GM12878 (cell line): ENCODE measurements at regions not wholly inside any gene's neighbourhood (a gene's known extent, or its start where the extent isn't known, plus 50 kb on each side); places are given as distances from the start of the nearest gene placed in this dataset.

Experiments used
- ATAC-seq: fragments of 200-7000 bp; cut with Tn5 transposase; 3 replicates; pipeline ENCODE4 v1.9.1; 2020; ENCODE audit warnings: mild to moderate bottlenecking, moderate library complexity
- BruUV-seq: library from RNA; stranded (reverse); fragments of 400-500 nt; replicated peaks from 2 replicates; lab custom pipeline; 2021; lab: Mats Ljungman, UMichigan
- CTCF ChIA-PET: fragments of 300-600 bp; sonication (Branson Sonifier 250); formaldehyde crosslinking; extraction: SDS; loops from one replicate; lab custom pipeline; 2021; ENCODE audit warnings: inconsistent platforms; lab: Yijun Ruan, JAX
- POLR2A ChIA-PET: fragments of 350-600 bp; formaldehyde crosslinking; extraction: SDS; loops from one replicate; lab custom pipeline; 2021; ENCODE audit warnings: inconsistent platforms; lab: Charles Lee
- RAD21 ChIA-PET: fragments of 300-600 bp; sonication (Branson Sonifier 250); formaldehyde crosslinking; loops from one replicate; lab custom pipeline; 2023; ENCODE audit warnings: antibody characterized with exemption; ENCODE audit not compliant: unreplicated experiment; lab: Charles Lee
- SMC1A ChIA-PET: fragments of 300-600 bp; sonication (Branson Sonifier 250); formaldehyde crosslinking; loops from one replicate; lab custom pipeline; 2023; ENCODE audit not compliant: unreplicated experiment, uncharacterized antibody; lab: Charles Lee
- DNase-seq: peaks from one replicate; pipeline ENCODE4 v3.0.0-alpha.2; 2011; ENCODE audit warnings: low read depth, low spot score
- FAIRE-seq: peaks from 3 replicates; lab custom pipeline; 2011; peaks lifted over from hg19 to GRCh38; lab: Jason Lieb, UNC
- H2AFZ ChIP-seq: 2 replicates; pipeline ENCODE4 v1.6.0; 2011; ENCODE audit warnings: low read depth, low read length, control low read depth; ENCODE audit not compliant: control insufficient read depth
- H3K27ac ChIP-seq: 2 replicates; pipeline ENCODE4 v1.5.1; 2011; ENCODE audit warnings: control low read depth; ENCODE audit not compliant: control insufficient read depth, insufficient read depth
- H3K27me3 ChIP-seq, 2 experiments: replicated peaks in 1 of 2; 2 replicates each; pipeline versions ENCODE4 v1.6.0 to v1.6.1; 2011; ENCODE audit warnings: low read length in 1 of 2; ENCODE audit not compliant: control insufficient read depth in 2 of 2, insufficient read depth in 2 of 2
- H3K36me3 ChIP-seq, 2 experiments: 2 replicates each; pipeline ENCODE4 v1.5.1; 2011; ENCODE audit warnings: low read length in 1 of 2; ENCODE audit not compliant: control insufficient read depth in 2 of 2, insufficient read depth in 2 of 2
- H3K4me1 ChIP-seq: 2 replicates; pipeline ENCODE4 v1.6.1; 2011; ENCODE audit warnings: mild to moderate bottlenecking, low read length, moderate library complexity, mixed read lengths; ENCODE audit not compliant: control insufficient read depth, insufficient read depth
- H3K4me2 ChIP-seq: 2 replicates; pipeline ENCODE4 v1.6.0; 2011; ENCODE audit warnings: control low read depth; ENCODE audit not compliant: control insufficient read depth, insufficient read depth
- H3K4me3 ChIP-seq: fragments of 200-600 bp; sonication (generic); 2 replicates; pipeline ENCODE4 v1.5.1; 2016
- H3K79me2 ChIP-seq: 2 replicates; pipeline ENCODE4 v1.6.0; 2011; ENCODE audit warnings: low read length; ENCODE audit not compliant: control insufficient read depth, insufficient read depth
- H3K9ac ChIP-seq: 2 replicates; pipeline ENCODE4 v1.8.0; 2011; ENCODE audit warnings: low read length, control low read depth, mixed read lengths; ENCODE audit not compliant: control insufficient read depth, insufficient read depth
- H3K9me3 ChIP-seq: replicated peaks from 3 replicates; pipeline ENCODE4 v1.5.1; 2011; ENCODE audit warnings: mild to moderate bottlenecking, low read length; ENCODE audit not compliant: control insufficient read depth, insufficient read depth
- H4K20me1 ChIP-seq: 2 replicates; pipeline ENCODE4 v1.6.0; 2011; ENCODE audit not compliant: control insufficient read depth, insufficient read depth
- FOS ChIP-seq: IDR thresholded peaks from 3 replicates; pipeline ENCODE4 v1.6.1; 2011; ENCODE audit warnings: borderline replicate concordance; ENCODE audit not compliant: insufficient read length; ENCODE audit errors: extremely low read depth
- IRF4 ChIP-seq: IDR thresholded peaks from 2 replicates; pipeline ENCODE4 v1.6.1; 2011; ENCODE audit warnings: low read depth, low read length
- KDM1A ChIP-seq: fragments of 200-600 bp; sonication (generic); IDR thresholded peaks from 2 replicates; pipeline ENCODE4 v1.6.1; 2016; ENCODE audit warnings: borderline replicate concordance
- NBN ChIP-seq: fragments of 450-650 bp; IDR thresholded peaks from 2 replicates; pipeline ENCODE4 v1.6.1; 2016
- NR2C2 ChIP-seq: IDR thresholded peaks from 2 replicates; pipeline ENCODE4 v1.6.1; 2011; ENCODE audit warnings: borderline replicate concordance, low read depth; ENCODE audit not compliant: control insufficient read depth, insufficient read length
- RAD21 ChIP-seq: IDR thresholded peaks from 2 replicates; pipeline ENCODE4 v1.6.1; 2011; ENCODE audit warnings: mild to moderate bottlenecking, low read depth, low read length, moderate library complexity; ENCODE audit not compliant: insufficient read depth
- WGBS: methylation state at CpG from one replicate; pipeline ENCODE4 v1.1.6; 2016; ENCODE audit warnings: low lambda C conversion rate; ENCODE audit not compliant: insufficient replicate concordance, insufficient coverage; ENCODE audit errors: missing lambda C conversion rate; 5-methylcytosine and 5-hydroxymethylcytosine counted together
- in situ Hi-C: fragments of 300-500 bp; cut with MboI; formaldehyde crosslinking; loops from 9 replicates; pipeline ENCODE4 v1.14.3; 2018; ENCODE audit warnings: mixed read lengths
- intact Hi-C: fragments of 100-400 bp; cut with micrococcal nuclease; formaldehyde crosslinking; loops from one replicate; pipeline ENCODE4 v1.14.2; 2022; ENCODE audit not compliant: unreplicated experiment
- TF ChIP-seq, protein P1 (sequence below): fragments of 450-650 bp; IDR thresholded peaks from 2 replicates; pipeline ENCODE4 v1.6.1; 2014; ENCODE audit warnings: mild to moderate bottlenecking
- TF ChIP-seq, protein P2 (sequence below), 3 experiments: IDR thresholded peaks in 2 of 3; conservative IDR thresholded peaks in 1 of 3; 2 replicates each; pipeline ENCODE4 v1.5.1; 2011; ENCODE audit warnings: low read depth in 3 of 3, low read length in 3 of 3, mild to moderate bottlenecking in 3 of 3, control low read depth in 2 of 3, moderate library complexity in 2 of 3, inconsistent platforms in 1 of 3, mixed read lengths in 1 of 3; ENCODE audit not compliant: control insufficient read depth in 2 of 3, insufficient read depth in 1 of 3; ENCODE audit errors: extremely low read depth in 1 of 3
- TF ChIP-seq, protein P3 (sequence below): IDR thresholded peaks from 2 replicates; pipeline ENCODE4 v1.6.1; 2012; ENCODE audit warnings: mild to moderate bottlenecking, low read depth, low read length
- TF ChIP-seq, protein P4 (sequence below): IDR thresholded peaks from 2 replicates; pipeline ENCODE4 v1.6.1; 2012; ENCODE audit warnings: low read depth, low read length, improper control_type of control experiment
- TF ChIP-seq, protein P5 (sequence below): IDR thresholded peaks from 2 replicates; pipeline ENCODE4 v1.6.1; 2012; ENCODE audit warnings: low read depth, low read length, improper control_type of control experiment
- TF ChIP-seq, protein P6 (sequence below): fragments of 450-650 bp; IDR thresholded peaks from 2 replicates; pipeline ENCODE4 v1.6.1; 2016; ENCODE audit warnings: mild to moderate bottlenecking, moderate library complexity, borderline replicate concordance

DNA sequence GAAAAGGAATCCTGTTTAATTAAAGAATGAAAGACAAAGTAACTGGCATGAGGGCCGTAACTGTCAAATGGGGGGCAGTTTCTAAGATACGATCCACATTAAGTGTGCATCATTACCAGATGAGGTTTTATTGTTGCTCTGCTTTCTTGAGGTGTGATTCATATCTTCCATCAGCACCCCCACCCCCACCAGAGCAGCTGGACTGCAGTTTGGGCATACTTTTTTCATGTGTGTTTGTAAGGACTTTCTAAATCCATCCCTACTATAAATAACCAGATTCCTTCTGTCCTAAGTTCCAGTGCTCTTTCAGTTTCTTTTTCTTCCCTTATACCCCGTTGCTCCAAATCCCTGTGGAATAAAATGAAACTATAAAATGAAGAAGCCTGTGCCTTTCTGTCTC lies 142.1 kb downstream of the CDCA7 start:
- Histone ChIP-seq H3K9me3 (no peaks in the 10 kb centered on the region), H3K4me3 (no peak overlapping the region), H3K4me2 (no peak overlapping the region), H2AFZ (no peak overlapping the region), H3K27ac (no peak overlapping the region), H3K4me1 (no peaks in the 10 kb centered on the region), H3K9ac (no peak overlapping the region), H3K36me3 (no peaks in the 10 kb centered on the region), H3K79me2 (no peaks in the 10 kb centered on the region), H3K27me3 (peaks cover 0 to 2% of the 10 kb centered on the region in 2 experiments; a peak in 1 of 4 replicates), H4K20me1 (no peaks in the 10 kb centered on the region)
- no peak for DNase-seq
- CTCF ChIA-PET = interaction anchor here (0.7 kb wide), 1 partner anchor 261 kb away, joined by 4 read pairs; no protein-coding TSS in a partner anchor
- POLR2A ChIA-PET = no interaction called here
- TF ChIP-seq NR2C2 = no peak
- TF ChIP-seq, protein P1, sequence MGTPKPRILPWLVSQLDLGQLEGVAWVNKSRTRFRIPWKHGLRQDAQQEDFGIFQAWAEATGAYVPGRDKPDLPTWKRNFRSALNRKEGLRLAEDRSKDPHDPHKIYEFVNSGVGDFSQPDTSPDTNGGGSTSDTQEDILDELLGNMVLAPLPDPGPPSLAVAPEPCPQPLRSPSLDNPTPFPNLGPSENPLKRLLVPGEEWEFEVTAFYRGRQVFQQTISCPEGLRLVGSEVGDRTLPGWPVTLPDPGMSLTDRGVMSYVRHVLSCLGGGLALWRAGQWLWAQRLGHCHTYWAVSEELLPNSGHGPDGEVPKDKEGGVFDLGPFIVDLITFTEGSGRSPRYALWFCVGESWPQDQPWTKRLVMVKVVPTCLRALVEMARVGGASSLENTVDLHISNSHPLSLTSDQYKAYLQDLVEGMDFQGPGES = no peak
- TF ChIP-seq, protein P2, sequence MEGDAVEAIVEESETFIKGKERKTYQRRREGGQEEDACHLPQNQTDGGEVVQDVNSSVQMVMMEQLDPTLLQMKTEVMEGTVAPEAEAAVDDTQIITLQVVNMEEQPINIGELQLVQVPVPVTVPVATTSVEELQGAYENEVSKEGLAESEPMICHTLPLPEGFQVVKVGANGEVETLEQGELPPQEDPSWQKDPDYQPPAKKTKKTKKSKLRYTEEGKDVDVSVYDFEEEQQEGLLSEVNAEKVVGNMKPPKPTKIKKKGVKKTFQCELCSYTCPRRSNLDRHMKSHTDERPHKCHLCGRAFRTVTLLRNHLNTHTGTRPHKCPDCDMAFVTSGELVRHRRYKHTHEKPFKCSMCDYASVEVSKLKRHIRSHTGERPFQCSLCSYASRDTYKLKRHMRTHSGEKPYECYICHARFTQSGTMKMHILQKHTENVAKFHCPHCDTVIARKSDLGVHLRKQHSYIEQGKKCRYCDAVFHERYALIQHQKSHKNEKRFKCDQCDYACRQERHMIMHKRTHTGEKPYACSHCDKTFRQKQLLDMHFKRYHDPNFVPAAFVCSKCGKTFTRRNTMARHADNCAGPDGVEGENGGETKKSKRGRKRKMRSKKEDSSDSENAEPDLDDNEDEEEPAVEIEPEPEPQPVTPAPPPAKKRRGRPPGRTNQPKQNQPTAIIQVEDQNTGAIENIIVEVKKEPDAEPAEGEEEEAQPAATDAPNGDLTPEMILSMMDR (IDR thresholded peaks at IDR 0.05 in 2 of 3, conservative IDR thresholded peaks at IDR 0.05 in 1 of 3; ENCODE audit: control insufficient read depth in 2 of 3, extremely low read depth in 1 of 3, insufficient read depth in 1 of 3, low read depth in 3 of 3, low read length in 3 of 3) = no peak
- no peak for TF ChIP-seq KDM1A
- no peak for TF ChIP-seq IRF4
- TF ChIP-seq, protein P3, sequence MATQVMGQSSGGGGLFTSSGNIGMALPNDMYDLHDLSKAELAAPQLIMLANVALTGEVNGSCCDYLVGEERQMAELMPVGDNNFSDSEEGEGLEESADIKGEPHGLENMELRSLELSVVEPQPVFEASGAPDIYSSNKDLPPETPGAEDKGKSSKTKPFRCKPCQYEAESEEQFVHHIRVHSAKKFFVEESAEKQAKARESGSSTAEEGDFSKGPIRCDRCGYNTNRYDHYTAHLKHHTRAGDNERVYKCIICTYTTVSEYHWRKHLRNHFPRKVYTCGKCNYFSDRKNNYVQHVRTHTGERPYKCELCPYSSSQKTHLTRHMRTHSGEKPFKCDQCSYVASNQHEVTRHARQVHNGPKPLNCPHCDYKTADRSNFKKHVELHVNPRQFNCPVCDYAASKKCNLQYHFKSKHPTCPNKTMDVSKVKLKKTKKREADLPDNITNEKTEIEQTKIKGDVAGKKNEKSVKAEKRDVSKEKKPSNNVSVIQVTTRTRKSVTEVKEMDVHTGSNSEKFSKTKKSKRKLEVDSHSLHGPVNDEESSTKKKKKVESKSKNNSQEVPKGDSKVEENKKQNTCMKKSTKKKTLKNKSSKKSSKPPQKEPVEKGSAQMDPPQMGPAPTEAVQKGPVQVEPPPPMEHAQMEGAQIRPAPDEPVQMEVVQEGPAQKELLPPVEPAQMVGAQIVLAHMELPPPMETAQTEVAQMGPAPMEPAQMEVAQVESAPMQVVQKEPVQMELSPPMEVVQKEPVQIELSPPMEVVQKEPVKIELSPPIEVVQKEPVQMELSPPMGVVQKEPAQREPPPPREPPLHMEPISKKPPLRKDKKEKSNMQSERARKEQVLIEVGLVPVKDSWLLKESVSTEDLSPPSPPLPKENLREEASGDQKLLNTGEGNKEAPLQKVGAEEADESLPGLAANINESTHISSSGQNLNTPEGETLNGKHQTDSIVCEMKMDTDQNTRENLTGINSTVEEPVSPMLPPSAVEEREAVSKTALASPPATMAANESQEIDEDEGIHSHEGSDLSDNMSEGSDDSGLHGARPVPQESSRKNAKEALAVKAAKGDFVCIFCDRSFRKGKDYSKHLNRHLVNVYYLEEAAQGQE = no peak
- TF ChIP-seq, protein P4, sequence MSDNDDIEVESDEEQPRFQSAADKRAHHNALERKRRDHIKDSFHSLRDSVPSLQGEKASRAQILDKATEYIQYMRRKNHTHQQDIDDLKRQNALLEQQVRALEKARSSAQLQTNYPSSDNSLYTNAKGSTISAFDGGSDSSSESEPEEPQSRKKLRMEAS = no peak
- TF ChIP-seq, protein P5, sequence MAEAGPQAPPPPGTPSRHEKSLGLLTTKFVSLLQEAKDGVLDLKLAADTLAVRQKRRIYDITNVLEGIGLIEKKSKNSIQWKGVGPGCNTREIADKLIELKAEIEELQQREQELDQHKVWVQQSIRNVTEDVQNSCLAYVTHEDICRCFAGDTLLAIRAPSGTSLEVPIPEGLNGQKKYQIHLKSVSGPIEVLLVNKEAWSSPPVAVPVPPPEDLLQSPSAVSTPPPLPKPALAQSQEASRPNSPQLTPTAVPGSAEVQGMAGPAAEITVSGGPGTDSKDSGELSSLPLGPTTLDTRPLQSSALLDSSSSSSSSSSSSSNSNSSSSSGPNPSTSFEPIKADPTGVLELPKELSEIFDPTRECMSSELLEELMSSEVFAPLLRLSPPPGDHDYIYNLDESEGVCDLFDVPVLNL = no peak
- no peak for TF ChIP-seq RAD21
- TF ChIP-seq NBN = no peak
- TF ChIP-seq, protein P6, sequence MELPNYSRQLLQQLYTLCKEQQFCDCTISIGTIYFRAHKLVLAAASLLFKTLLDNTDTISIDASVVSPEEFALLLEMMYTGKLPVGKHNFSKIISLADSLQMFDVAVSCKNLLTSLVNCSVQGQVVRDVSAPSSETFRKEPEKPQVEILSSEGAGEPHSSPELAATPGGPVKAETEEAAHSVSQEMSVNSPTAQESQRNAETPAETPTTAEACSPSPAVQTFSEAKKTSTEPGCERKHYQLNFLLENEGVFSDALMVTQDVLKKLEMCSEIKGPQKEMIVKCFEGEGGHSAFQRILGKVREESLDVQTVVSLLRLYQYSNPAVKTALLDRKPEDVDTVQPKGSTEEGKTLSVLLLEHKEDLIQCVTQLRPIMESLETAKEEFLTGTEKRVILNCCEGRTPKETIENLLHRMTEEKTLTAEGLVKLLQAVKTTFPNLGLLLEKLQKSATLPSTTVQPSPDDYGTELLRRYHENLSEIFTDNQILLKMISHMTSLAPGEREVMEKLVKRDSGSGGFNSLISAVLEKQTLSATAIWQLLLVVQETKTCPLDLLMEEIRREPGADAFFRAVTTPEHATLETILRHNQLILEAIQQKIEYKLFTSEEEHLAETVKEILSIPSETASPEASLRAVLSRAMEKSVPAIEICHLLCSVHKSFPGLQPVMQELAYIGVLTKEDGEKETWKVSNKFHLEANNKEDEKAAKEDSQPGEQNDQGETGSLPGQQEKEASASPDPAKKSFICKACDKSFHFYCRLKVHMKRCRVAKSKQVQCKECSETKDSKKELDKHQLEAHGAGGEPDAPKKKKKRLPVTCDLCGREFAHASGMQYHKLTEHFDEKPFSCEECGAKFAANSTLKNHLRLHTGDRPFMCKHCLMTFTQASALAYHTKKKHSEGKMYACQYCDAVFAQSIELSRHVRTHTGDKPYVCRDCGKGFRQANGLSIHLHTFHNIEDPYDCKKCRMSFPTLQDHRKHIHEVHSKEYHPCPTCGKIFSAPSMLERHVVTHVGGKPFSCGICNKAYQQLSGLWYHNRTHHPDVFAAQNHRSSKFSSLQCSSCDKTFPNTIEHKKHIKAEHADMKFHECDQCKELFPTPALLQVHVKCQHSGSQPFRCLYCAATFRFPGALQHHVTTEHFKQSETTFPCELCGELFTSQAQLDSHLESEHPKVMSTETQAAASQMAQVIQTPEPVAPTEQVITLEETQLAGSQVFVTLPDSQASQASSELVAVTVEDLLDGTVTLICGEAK = no peak
- TF ChIP-seq FOS = no peak
- in situ Hi-C loops = no loop called here
- no peak for ATAC-seq
- BruUV-seq = no TSS peak
- RAD21 ChIA-PET = no interaction called here
- 56% methylated on average over 3 of the region's 3 CpGs for WGBS
- SMC1A ChIA-PET = no interaction called here
- no peak for FAIRE-seq
- intact Hi-C loops = no loop called here
